ENCODE measurements at regions not wholly inside any gene's neighbourhood (a gene's known extent, or its start where the extent isn't known, plus 50 kb on each side); places are given as distances from the start of the nearest gene placed in this dataset.
"Not testable (repeated sequence)": the region's sequence is repeated elsewhere in the genome, so short reads cannot be mapped to it uniquely, and the experiment has no call there.

DNA sequence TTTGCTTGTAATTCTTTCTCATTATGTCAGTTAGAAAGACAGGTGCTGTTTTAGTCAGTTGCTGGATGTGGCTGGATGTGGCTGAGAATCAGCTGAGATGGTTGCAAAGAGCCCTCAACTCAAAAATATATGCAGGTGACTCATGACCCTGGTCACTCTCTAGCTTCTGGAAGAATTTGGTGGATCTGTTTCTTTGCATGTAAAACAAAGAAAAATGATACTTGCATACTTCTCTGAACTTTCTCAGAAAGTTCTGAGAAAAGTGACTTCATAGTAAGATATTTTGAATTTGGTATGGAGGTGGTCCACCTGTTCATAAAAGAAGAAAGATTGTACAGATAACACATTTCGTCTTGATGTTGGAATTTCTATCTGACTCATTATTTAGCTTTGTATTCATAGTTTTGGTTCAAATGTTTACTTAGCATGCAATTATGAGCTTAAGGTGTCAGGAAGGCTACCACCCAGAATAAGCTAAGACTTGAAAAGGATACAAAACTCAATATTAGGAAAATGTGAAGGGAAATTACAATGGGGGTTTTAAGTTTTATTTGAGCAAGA is 163.2 kb upstream of the OLIG3 start:
- no peak for DNase-seq

DNA sequence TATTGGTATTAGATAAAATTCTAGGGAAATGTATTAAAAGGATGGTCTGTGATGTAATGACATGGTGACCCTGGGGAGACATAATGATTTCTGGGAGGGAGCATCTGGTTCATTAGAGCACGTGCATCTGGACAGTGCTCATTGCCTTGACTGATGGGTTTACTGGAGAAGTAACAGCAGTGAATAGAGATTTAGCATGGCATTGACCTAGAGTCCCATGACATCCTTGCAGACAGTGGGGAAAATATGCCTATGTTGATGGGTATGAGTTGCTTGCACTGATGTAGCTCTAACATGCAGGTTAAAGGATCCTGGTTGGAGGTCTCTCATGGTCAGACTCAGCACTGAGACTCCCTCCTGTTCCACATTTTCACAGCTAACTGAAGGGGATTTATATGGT is 164.1 kb upstream of the OLIG3 start:
- no peak for DNase-seq

DNA sequence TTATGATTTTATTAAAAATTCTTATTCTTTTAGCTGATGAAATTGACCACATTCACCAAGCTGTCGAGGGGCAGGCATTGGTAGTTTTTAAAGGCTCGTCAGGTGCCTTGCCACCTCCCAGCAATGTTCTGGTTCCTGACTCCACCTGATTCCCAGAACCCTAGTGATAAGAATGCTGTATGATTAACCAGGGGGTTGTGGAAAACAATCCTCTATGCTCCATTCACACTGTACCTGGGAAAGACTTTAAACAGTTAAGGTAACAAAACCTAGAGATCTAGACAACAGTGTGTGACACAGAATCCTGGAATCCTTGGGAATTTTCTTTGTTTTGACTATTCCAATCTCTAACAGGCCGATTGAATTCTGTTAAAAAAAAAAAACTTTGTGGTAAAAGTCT is 165.7 kb upstream of the OLIG3 start:
- DNase-seq = no peak

DNA sequence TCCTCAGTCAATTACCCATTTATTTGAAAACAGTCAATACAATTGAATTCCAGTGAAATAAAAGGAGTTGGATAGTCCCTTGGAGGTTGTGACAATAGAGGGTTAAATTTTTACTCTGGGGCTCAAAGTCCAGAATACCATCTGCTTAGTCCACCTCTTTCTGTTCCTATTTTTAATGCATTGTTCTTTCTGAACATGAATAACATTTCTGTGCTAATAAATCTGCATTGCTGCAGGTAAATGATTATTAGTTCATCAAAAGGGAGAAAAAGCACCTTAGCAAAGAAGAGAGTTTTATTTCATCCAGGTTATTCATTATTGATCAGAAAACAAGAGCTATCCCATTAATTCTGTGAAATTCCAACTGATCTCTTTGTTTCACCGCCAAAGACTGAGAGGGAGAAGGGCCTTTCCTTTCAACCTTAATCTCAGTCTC is 166.1 kb upstream of the OLIG3 start:
- DNase-seq = no peak

DNA sequence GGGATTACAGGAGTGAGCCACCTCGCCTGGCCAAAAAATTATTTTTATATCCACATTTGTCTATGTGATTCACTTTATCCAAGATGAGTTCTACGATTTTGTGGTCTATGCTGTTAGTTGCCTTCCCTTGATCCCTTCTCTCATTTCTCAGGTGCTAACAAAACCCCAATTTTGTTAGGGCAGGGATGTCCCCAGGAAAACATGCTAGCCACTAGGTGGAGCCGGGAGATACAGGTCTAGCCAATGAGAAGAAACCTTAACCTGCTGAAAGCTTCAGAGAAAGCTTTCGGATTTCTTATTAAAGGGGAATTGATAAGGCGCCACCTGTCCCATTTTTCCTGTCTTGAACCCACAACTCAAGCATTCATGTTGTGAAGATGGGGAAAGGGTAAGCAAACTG is 167.4 kb upstream of the OLIG3 start:
- DNase-seq = peak; percentile 58

DNA sequence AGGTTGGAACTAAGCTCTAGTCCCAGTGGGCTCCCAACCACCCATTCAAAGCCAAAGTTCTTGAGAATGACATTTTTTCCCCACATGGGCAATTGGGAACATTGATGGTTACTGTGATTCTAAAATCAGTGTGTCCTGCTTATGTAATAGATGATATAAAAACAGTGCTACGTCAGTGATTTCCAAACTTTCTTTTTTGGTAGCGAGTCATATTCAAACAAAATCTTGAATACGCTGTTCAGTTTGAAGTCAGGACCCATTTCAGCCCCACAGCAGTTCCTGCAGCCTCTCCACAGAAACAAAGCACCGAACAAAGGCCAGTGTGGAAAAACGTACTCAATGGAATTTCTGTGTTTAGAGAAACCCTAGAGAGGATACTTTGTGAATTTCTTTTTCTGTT is 170.0 kb upstream of the OLIG3 start:
- DNase-seq = no peak

DNA sequence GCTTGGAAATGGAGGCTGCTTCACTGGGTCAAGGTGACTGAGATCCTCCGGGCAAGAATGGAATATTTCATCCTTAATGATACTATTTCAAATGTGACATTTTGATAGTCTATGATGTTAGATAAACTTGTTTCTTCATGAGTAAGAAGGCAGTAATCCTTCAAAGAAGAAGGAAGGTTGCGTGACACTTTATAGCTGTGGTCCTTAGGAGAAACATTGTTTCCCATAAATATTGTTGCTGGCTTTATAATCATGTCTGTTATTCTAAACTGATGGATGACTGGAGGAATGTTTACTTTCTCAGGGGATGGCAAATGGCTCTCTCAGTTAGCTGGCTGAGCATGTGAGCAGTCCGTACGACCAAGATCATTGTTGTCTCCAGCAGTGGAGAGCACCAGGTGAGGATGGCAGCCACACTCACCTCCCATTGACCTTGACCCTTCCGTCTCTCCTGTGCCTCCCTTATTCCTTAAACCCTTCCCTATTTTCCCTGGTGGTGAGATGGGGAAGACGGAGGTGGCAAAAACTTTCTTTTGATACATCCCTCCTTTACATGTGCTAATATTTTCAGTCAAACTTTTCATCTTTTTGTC is 171.2 kb upstream of the OLIG3 start:
- DNase-seq = no peak

DNA sequence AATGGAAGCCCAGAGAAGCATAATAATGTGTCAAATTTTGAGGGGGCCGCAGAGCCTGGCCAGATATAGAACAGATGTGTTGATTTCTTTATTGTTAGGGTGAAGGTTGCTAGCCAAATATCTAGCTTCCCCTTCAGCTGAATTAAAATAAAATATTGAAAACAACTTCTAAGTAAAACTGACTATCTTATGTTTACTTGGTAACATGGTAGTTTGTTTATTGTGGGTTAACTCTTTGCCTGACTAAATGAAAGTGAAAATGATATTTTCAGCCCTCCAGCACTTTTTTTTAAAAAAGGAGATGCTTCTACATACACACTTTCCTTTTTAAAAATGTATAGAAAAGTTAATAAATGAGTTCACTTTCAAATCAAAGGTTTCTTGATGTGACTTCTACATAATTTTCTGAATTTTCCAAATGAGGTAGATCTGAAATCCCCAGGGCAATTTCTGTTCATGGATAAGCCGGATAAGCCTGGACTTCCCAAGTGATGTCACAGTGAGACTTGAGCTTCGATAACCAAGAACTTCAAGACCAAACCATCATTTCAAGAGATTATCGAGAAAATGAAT is 172.1 kb upstream of the OLIG3 start:
- DNase-seq = no peak

DNA sequence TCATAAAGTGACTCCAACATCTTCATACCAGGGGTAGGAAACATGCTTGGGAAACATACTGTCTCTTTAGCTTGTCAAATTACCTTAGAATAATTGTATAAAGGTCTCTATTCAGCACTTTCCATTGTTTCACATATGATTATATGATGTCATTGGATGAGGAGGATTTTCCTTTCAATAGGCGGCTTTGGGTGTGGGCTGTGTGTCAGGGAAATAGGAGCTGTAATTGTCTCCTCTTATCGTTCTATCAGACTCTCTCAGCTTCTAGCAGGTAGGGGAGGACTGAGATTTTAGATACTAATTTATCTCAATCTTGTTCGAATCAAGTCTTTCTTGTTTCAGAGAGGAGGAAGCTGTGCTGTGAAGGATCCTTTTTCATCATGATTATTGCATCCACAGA is 179.4 kb upstream of the OLIG3 start:
- DNase-seq = no peak

DNA sequence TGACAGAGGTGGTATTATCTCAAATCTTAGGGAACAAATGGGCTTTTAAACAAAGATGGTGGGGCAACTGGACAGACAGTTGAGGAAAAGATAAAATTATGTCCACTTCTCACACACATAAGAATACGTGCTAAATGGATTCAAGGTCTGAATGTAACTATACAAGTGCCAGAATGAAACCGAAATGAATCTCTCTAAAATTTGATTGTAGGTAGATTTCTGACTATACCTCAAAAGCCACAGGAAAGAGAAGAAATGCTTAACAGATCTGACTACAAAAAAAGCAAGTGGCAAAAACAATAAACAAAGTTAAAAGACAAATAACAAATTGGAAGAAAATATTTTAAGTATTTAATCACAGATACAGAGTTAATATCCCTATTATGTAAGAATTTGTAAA is 182.7 kb upstream of the OLIG3 start:
- DNase-seq = no peak

DNA sequence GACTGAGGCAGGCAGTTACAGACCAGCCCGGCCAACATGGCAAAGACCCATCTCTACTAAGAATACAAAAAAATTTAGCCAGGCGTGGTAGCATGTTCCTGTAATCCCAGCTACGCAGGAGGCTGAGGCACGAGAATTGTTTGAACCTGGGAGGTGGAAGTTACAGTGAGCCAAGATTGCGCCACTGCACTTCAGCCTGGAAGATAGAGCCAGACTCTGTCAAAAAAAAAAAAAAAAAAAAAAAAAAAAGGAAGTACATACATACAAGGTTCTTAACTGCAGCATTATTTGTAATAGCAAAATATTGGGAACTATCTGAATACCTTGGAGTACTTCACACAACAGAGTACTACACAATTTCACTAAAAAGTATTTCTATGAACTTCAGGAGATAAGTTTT is 183.5 kb upstream of the OLIG3 start:
- DNase-seq = no peak

DNA sequence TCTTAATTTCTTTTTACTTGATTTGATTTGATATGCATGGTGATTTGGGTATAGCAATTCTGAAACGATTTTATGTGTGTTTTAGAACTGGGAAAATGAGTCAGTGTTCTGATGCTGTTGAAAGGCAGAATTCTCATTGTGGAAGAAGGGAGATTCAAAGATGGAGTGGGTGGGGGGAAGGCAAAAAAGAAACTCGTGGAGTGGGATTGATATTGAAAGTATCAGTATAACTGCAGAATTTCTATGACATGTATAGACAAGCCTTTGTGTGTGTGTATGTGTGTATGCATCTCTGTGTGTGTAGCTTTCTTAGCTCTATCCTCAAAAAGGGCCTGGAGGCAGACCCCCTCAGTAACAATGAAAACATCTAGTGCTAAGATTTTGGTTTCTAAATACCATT is 184.3 kb upstream of the OLIG3 start:
- DNase-seq = no peak

DNA sequence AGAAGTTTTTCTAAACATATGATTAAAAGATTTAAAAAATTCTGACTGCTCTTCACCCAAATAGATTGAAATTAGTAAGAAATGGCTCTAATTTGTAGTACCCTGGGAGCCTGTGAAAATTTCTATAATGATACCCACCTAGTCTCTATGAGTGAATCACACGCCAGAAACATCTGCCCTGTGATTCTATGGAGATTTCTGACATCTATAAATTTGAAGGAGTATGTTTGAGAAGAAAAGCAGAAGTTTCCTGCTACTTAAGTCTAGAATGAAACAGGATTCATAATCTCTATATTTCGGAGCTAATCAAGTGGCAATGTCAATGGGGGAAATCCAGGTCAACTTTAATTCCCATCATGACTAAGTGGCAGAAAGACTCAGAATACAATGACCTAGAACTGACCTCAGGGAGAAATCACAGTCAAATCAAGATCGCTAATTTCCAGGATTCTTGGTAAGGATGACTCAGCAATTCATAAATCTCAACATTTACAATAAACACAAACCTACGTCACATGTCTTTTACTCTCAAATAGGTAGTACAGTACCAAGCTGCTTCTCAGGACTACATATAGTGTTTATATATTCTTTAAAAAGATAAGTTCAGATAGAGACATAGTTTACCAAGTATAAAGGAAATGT is 186.2 kb upstream of the TNFAIP3 start:
- no peak for DNase-seq

DNA sequence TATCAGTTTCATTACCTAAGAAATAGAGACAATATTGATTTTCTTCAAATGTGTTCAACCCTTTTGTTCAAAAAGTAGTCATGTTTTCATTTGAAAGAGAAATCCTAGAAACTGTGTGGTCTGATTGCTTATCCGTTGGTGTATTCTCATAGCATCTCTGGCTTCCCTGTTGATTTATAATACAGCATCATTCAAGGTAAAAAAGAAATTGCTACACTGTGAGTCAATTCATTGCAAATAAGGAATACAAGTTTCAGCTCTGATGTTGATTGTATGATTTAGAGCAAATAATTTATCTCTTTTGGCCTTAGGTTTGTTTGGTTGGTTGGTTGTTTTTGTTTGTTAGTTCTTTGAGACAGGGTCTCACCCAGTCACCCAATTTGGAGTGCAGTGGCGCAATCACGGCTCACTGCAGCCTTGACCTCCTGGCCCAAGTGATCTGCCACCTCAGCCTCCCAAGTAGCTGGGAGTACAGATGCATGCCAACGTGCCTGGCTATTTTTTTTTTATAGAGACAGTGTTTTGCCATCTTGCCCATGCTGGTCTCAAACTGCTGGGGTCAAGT is 185.5 kb upstream of the TNFAIP3 start:
- no peak for DNase-seq

DNA sequence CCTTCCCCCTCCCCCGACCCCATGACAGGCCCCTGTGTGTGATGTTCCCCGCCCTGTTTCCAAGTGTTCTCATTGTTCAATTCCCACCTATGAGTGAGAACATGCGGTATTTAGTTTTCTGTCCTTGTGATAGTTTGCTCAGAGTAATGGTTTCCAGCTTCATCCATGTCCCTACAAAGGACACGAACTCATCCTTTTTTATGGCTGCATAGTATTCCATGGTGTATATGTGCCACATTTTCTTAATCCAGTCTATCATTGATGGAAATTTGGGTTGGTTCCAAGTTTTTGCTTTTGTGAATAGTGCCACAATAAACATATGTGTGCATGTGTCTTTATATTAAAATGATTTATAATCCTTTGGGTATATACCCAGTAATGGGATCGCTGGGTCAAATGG is 184.4 kb upstream of the TNFAIP3 start:
- DNase-seq = not testable (repeated sequence)

DNA sequence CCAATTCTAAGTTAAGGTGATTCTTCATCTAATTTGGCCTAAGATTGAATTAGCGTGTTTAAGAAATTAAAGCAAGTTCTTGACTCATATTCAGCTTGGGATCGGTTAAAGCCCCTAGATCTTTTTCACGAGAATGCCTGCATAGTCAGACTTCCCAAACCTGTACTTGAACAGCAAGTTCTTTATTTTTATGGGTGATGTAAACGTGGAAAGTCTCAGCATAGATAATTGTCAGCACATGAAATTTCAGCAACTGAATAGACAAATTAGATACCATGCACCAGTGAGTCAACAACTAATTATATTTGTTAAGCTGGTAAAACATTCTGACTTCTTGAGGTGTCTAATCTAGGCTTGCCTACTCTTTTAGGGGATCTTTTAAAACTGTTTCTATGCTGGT is 183.1 kb upstream of the TNFAIP3 start:
- no peak for DNase-seq

DNA sequence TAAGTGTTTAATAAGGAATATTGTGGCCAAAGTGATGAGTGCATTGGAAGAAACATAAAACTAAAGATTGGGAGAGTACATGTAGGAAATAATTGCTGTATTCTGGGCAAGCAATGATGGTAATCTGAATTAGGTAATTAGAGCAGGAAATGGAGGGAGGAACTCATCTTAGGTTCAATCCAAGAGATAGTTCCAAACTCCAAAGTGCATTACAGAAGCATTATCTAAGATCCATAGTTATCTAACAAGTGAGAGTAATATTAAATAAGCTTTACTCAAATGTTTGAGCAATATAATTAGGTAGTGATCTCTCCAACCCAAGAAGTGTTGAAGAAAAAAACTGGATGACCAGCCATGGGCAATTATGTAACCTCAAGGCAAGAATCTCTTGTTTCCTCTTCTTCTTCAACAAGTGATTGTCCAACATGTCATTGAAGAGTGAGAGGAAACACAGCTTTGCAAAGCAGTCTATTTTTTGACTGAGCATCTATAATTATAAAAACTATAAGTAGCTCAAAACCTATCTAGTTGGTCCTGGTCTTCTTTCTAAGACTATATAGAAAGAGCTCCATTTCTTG is 181.2 kb upstream of the TNFAIP3 start:
- no peak for DNase-seq

DNA sequence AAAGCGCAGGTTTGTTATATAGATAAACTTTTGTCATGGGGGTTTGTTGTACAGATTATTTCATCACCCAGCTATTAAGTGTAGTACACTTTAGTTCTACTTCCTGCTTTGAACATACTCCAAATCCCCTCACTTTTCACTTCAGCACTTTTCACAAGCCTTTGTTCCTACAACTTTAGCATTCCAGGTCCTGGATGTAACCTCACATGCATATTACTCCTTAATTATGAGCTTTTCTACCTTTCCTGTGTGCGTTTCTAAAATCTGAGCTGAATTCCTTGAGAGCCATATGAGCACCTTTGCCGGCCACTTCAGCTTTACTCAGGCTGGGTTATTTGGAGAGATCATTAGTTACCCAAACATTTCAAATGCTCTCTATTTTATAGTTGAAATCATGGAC is 179.2 kb upstream of the TNFAIP3 start:
- no peak for DNase-seq

DNA sequence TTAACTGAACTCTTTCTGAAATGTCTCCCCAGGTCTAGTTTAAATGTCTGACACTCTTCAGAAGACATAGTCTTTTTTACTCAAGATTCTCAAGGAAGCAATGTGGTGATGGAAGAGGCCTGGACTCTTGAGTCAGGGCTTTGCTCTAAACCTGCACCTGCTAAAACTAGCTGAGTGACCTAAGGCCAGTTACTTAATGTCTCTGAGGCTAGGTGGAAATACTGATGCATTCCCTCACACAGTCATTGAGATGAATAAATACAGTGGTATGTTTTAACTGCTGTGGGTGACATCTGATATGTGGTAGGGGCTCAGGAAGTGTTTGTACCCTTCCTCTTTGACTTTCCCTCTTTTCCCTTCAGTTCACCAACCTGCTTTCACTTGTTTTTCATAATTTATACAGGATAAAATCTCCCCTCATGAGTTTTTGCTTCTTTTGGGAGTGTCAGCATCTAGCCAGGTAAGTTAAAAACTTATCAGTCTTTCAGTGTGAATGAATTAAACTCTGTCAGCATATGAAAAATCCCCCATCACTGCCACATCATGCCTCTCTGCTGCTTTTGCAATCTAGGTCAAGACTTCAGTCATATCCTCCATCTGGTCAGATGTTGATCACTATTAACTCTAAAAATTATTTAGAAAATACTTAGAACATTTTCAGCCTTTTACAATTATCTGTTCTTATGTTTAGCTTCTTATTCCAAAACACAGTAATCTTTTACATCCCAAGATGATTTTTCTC is 178.7 kb upstream of the TNFAIP3 start:
- DNase-seq = no peak

DNA sequence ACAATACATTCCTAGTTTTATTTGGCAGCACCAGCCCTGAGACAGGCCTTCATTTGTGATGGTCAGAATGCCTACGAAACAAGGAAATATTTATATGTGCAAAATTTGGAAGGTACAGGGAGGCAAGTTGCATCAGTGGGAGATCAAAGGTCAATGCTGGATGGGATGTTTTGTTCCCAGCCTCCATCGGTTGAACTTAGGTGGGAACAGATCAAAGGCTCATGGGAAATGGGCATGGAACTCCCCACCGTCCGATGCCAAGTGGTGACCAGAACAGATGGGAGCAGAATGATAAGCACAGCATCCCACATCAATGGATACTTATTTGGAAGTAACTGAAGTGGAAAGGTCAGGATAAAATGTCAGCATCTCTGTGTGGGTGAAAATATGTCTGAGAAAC is 177.7 kb upstream of the TNFAIP3 start:
- no peak for DNase-seq

DNA sequence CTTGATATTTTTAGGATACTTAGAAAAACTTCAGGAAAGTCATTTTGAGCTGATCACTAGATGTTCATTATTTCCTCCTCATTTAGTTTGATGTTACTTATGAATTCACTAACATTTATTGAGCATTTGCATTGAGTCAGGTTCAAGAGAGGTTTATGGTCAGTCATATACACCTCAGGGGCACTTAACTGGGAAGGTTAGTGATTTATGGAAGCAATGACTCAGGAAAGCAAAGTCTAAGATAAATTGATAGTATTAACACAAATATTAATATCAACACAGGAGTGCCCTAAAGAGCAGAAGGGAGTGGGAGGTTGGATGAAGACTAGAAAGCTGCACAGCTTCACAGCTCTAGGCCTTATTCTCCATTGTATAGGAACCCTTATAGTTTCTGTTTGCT is 177.0 kb upstream of the TNFAIP3 start:
- no peak for DNase-seq

DNA sequence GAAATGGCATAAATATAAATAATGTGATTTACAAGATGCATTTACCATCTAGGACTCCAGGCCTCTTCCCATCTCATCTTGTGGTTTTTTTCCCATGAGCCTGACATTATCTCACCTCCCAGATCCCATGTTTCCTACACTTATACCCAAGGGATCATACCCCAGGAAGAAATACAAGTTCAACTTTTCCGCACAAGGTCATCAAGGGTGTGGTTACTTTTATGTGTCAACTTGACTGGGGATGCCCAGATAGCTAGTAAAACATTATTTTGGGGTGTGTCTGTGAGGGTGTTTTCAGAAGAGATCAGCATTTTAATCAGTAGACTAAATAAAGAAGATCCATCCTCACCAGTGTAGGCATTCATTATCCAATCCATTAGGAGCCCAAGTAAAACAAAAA is 176.3 kb upstream of the TNFAIP3 start:
- DNase-seq = no peak

DNA sequence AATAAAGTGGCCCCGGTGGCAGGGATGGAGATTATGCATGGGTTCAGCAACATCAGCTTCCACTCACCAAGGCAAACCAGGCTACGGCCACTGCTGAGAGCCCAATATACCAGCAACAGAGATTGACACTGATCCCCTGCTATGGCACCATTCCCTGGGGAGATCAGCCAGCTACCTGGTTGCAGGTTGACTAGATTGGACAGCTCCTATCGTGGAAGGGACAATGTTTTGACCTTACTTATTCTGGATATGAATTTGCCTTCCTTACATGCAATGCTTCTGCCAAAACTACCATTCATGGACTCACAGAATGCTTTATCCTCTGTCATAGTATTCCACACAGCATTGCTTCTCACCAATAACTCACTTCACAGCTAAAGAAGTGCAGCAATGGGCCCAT is 174.8 kb upstream of the TNFAIP3 start:
- no peak for DNase-seq
